H1 (cell line): ENCODE measurements at regions not wholly inside any gene's neighbourhood (a gene's known extent, or its start where the extent isn't known, plus 50 kb on each side); places are given as distances from the start of the nearest gene placed in this dataset.

Source experiments
- CHD2 ChIP-seq: IDR thresholded peaks from 2 replicates; pipeline ENCODE4 v1.6.1; 2012; ENCODE audit warnings: low read length, improper control_type of control experiment
- TEAD4 ChIP-seq: IDR thresholded peaks from 2 replicates; pipeline ENCODE4 v1.6.1; 2012; ENCODE audit warnings: low read depth, low read length, inconsistent platforms, mixed read lengths

DNA sequence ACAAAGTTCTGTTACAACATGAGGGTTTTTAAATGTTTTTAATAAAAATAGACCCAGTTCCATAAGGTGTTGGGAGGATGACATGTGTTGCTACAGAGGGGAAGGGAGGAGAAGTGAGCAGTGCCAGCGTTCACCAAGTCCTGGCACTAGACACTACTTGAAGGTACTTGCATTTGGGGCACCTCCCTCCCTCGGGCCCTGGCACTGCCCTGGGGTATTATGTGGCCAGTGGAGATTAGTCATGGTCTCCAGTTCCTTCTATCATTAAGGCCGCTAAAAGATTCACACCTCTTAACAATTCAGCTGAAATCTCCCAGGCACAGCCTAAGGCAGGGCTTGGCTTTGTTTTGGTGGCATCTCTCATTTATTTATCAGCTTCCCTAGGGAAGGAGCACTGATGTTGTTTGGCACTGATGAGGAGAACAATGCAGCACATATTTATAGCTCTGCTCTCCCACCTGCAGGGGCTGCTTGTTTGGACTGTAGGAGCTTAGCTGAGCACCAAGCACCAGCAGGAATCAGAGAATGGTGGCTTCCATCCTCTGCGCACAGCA, 155.5 kb upstream of the NTF3 start:
- no peak for TF ChIP-seq CHD2
- no peak for TF ChIP-seq TEAD4
